Fibroblast of skin of back (primary cell): ENCODE measurements at regions not wholly inside any gene's neighbourhood (a gene's known extent, or its start where the extent isn't known, plus 50 kb on each side); places are given as distances from the start of the nearest gene placed in this dataset.

Experiments
- DNase-seq: peaks from one replicate; pipeline ENCODE4 v3.0.0-alpha.2; 2013

DNA sequence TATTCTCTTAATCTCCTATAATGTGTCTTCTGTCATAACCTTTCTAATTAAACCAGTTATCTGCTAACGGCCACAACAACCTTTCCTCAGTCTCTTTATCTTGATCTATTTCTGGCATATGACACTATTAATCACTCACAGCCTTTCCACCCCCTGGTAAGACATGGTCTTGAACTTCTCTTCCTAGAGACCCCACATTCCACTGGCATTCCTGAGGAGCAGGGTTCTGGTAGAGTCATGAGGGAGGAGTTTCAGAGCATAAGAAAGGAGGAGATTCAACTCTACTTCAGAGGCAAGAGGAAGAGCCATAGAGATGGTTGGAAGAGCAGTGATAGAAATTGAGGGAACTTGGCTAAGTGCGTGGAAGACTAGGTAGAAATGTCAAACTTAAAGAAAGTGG lies 325.6 kb downstream of the BLID start:
- DNase-seq, result no peak

GRCh38 chr11:121780971-121781370 lies 328.2 kb upstream of the SORL1-AS1 start:
- DNase-seq, result no peak

DNA sequence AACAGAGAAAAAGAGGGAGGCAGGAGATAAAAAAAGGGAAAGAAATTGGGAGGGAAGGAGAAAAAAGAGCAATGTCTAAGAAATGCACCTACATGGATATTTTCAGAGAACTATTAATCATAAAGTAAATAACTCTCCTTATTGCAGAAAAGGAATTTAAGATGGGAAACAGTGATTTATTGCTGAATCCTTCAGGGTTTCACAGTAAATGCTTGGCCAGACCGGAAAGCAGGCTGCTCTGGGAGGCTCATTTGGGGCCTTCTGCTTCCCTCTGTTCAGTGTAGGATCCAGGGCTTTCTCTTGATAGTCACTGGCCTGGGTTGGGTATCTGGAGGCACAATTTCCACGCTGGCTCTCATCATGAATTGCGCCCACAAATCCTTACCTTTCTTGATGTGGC lies 324.3 kb upstream of the SORL1-AS1 start:
- peak; percentile 67 for DNase-seq

DNA sequence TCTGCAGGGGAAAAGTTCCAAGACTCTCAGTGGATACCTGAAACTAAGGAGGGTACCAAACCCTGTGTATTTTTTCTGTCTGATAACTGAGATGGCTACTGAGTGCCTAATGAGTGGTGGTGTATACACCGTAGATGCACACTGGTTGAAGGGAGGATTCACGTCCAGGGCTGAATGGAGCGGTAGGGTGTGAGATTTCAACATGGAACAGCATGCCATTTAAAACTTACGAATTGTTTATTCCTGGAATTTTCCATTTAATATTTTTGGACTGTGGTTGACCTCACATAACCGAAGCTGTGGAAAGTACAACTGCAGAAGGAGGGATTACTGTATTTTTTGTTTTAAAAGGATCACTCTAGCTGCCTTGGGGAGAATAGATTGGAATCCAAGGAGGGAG lies 322.5 kb upstream of the SORL1-AS1 start:
- DNase-seq, result no peak

DNA sequence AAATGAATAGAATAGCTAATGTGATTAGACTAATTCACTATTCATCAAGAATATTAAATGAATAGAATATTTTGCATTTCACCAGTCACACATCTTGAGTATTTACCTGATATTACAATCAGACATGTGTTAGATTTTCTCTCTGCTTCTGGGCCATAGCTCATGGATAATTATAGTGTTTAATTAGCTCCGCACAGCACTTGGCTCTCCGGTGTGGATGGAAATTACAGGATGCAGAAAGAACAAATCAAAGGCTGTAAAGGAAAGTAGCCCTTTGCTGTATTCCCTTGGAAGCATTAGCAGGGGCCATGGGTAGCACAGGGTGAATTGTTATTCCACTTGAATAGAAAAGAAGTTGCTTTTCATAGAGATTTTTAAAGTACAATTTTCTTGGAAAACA lies 320.3 kb upstream of the SORL1-AS1 start:
- DNase-seq, result no peak

DNA sequence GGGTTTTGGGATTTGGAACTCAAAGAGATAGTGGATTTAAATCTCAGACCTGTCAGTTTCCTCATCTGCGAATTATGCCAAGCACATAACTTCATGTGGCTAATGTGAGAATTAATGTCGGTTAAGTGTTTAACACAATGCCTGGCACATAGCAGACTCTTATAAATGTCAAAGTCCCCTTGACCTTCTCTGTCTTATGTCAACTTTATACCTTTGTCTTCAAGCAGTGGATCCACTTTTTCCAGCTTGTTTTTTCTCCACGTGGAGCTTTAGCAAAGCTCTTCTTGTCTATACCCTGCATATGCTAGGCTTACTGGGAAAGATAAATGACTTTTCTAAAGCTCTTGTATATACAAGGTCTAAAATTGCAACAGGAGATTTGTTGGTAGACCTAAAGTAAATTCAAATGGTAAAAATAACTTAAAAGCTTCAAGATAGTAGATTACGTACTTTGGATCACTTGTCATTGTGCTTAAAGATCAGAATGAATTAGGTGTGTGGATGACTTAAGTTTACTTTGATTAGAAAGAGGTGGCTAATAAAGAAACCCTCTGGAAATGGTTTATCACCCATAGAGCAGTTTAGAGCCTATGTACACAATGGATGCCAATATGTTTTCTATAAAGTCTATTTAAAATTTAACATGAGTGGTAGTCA lies 318.3 kb upstream of the SORL1-AS1 start:
- no peak for DNase-seq

GRCh38 chr11:121769191-121769590 lies 316.4 kb upstream of the SORL1-AS1 start:
- DNase-seq, result no peak

- peak; percentile 6 for DNase-seq
Measured at GRCh38 chr11:121767433-121767832, 314.7 kb upstream of the SORL1-AS1 start.

GRCh38 chr11:121766991-121767390 lies 314.2 kb upstream of the SORL1-AS1 start:
- no peak for DNase-seq

DNA sequence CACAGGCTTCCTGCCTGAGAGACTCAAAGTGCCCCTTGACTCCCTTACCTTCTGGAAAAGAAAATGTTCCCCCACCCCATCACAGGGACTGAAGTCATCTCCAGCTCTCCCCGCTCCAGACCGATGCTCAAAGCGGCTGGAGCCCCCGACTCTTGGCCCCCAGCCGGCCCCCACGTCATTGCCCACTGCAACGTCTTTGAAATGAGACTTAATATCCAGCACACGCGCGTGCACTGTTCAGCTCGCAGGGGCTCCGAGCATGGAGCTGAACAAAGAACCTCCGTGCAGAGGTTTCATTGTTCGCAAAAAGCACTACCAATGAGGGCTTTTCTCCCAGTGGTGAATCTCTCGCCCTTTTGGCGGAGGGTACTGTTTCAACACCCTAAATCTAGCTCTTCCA lies 313.4 kb upstream of the SORL1-AS1 start:
- DNase-seq, result no peak

GRCh38 chr11:121763526-121763925 lies 310.8 kb upstream of the SORL1-AS1 start:
- DNase-seq, result no peak

- DNase-seq, result peak; percentile 43
Measured at GRCh38 chr11:121762820-121763219, 310.1 kb upstream of the SORL1-AS1 start.

DNA sequence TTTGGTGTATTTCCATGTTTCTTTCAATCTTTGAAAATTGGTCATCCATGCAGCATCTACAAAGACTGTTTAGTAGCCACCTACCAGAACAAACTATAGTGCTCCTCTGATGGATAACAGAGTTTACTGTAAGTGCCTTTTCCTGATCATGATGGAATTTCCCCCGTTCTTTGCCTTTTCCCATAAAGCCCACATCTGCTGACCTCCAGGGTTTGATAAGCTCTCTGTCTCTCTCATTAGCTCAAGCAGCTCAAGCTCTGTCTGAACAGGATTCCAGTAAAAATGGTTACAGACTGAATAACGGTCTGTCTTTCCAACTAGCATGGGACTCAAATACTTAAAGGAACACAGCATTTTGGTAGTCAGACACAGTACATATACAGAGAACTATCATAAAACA lies 308.4 kb upstream of the SORL1-AS1 start:
- DNase-seq, result no peak

DNA sequence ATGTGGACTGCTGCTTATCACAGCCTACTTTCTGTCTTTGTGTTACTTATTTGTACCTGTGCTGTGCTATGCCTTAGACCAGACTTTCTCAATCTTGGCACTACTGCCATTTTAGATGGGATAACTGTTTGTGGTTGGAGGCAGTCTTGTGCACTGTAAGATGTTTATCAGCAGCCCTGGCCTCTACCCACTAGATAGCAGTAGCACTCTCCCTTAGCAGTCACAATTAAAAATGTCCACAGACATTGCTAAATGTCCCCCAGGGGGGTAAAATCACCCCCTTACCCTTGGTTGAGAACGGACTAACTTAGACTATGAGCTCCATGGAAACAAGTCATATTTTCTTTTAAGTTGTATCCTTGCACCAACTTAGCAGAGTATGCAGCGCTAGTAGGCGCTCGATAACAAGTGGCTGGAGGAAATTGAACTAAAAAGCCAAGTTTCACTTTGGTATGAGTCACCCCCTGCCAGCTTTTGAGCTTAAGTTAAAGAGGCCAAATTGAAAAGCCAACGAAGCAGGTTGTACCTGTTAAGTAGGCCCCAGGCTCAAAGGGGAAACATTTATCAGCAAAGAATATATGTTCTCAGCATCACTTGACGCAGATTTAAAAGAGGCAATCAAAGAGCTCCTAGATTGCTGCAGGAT lies 304.8 kb upstream of the SORL1-AS1 start:
- no peak for DNase-seq

- DNase-seq, result no peak
Measured at GRCh38 chr11:121755906-121756305, 303.1 kb upstream of the SORL1-AS1 start.

DNA sequence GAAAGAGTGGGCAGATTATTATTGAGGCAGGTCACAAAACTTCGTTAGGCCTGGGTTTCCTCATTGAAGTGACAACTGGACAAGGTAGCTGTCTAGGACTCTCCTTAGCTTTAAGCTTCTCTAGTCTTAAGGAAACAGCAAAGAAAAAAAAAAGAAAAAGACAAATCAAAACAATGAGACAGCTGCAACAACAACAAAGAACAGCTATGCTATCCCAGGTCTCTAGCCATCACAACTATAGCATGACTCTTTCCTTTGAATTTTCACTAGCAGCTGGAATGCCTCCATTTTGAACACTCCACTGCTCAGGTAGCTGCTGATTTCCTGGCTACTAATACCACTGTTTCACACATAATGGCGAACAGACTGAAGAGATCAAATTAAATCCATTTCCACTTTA lies 302.4 kb upstream of the SORL1-AS1 start:
- DNase-seq, result no peak

GRCh38 chr11:121754598-121754997 lies 301.8 kb upstream of the SORL1-AS1 start:
- no peak for DNase-seq

- no peak for DNase-seq
Measured at GRCh38 chr11:121749691-121750090, 296.9 kb upstream of the SORL1-AS1 start.

DNA sequence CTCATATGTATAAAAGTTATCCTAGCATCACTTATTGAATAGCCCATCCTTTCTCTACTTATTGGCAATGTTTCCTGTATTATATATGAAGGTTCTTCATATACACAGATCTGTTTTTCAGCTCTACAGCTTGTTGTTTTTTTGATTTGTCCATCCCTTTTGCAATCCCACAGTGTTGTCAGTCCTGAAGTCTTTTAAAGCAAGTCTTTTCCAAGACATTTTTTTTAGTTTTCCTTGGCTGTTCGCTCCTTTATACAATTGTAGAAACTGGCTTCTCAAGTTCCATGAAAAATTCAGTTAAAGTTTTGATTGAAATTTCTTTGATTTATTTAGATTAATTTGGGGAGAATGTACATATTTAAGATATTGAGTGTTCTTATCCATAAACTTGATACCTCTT lies 295.3 kb upstream of the SORL1-AS1 start:
- DNase-seq, result no peak

DNA sequence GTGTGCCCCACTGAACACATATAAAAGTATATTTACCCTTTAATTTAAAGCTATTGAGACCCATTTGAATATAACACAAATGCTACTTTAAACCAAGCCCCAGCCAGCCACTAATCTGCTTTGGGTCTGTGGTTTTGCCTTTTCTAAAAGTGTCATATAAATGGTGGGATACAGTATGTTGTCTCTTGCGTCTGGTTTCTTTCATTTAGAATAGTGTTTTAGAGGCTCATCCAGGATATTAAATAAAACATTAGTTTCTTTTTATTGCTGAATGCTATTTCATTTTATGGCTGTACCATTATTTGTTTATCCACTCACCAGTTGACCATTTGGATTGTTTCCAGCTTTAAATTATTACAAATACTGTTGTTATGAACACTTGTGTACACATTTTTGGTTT lies 290.5 kb upstream of the SORL1-AS1 start:
- DNase-seq, result no peak

DNA sequence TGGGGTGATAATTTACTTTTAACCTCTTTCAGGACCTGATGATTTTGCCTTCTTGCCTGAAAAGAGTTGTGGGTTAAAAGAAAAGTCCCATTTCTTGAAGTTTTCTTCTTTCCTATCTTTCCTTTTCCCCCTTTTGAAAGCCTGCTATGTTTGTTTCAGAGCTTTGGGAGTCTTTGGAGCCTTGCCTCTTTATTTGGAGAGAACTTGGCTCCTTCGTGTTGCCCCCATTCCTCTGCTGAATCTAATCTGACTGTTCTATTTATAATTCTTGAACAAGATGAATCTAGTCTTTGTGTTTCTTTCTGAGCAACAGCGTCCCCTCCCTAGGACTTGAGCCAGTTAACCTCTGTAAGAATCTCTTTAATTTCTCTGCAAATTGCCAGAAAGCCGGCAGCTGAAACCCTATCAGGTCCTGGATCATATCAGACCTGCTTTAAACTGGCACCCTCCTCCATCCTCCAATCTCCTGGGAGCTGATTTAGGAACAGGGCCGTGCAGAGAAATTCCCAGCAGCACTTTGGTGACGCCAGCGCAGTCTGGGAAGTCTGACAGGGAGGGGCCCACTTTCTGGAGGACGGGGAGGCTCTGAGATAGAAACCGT lies 289.1 kb upstream of the SORL1-AS1 start:
- DNase-seq, result peak; percentile 23

- no peak for DNase-seq
Measured at GRCh38 chr11:121741351-121741760, 288.6 kb upstream of the SORL1-AS1 start.

DNA sequence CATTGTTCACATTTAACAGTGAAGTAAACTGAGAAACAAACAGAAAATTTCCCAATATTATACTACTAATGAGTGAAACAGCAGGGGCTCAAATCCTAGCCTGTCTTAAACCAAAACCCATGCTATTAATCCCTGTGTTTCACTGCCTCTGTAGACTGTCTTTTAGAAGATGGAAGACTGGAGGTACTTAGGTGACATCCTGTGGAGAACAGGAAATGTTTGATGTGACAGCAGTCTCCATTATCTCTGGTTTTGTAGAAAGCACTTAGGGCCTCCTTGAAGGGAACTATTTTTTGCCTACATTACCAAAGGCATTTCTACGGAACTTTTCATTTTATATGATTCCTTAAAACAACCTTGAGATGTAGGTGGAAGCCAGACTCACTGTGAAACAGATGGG lies 288.1 kb upstream of the SORL1-AS1 start:
- DNase-seq, result no peak

DNA sequence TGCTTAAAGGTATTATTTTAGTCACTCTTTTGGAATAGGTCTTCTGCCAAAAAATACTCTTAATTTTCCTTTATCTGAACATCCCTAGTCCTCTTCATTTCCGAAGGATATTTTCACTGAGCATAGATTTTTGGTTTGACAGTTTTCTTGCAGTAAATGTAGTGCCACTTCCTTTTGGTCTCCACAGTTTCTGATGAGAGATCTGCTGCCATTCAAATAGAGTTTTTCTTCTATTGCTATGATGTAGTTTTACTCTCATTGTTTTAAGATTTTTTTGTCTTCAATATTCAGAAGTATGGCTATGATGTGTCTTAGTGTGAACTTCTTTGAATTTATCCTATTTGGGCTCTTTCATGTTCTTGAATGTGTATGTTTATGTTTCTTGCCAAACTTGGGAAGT lies 281.1 kb upstream of the SORL1-AS1 start:
- no peak for DNase-seq
